Mesothelial cell of epicardium (in vitro differentiated cells): ENCODE measurements at regions not wholly inside any gene's neighbourhood (a gene's known extent, or its start where the extent isn't known, plus 50 kb on each side); places are given as distances from the start of the nearest gene placed in this dataset.
A peak's percentile ranks its signal among the peaks of the same experiment; 100 is the strongest.
"Not testable (repeated sequence)": the region's sequence is repeated elsewhere in the genome, so short reads cannot be mapped to it uniquely, and the experiment has no call there.

Experiments
- DNase-seq, 2 experiments: peaks; one replicate each; pipeline ENCODE4 v3.0.0; 2021; ENCODE audit warnings: low spot score in 2 of 2; ENCODE audit not compliant: unreplicated experiment in 2 of 2
- H3K27ac Mint-ChIP-seq: 2 replicates; pipeline ENCODE4 v1.8.0; 2021; ENCODE audit warnings: mixed read lengths
- H3K27me3 Mint-ChIP-seq: 2 replicates; pipeline ENCODE4 v1.8.0; 2021; ENCODE audit warnings: low read depth, mixed read lengths
- H3K36me3 Mint-ChIP-seq: 2 replicates; pipeline ENCODE4 v1.8.0; 2021; ENCODE audit warnings: mixed read lengths
- H3K4me1 Mint-ChIP-seq: 2 replicates; pipeline ENCODE4 v1.8.0; 2021; ENCODE audit warnings: mixed read lengths
- H3K4me3 Mint-ChIP-seq: 2 replicates; pipeline ENCODE4 v1.8.0; 2021; ENCODE audit warnings: mild to moderate bottlenecking, moderate library complexity, mixed read lengths
- H3K9me3 Mint-ChIP-seq: 2 replicates; pipeline ENCODE4 v1.8.0; 2021; ENCODE audit warnings: mixed read lengths
- CTCF ChIP-seq: fragments of 200-600 bp; sonication (generic); IDR thresholded peaks from one replicate; pipeline ENCODE4 v1.5.0; 2021; ENCODE audit warnings: antibody characterized with exemption; ENCODE audit not compliant: unreplicated experiment

GRCh38 chr1:118294875-118295642 is 110.0 kb upstream of the SPAG17 start:
- DNase-seq: no peak
- no peaks in the 10 kb centered on the region for H3K9me3 Mint-ChIP-seq
- H3K27me3 Mint-ChIP-seq: no peaks in the 10 kb centered on the region
- peaks cover 21% of the 10 kb centered on the region for H3K4me1 Mint-ChIP-seq
- no peak overlapping the region for H3K4me3 Mint-ChIP-seq
- H3K36me3 Mint-ChIP-seq: no peaks in the 10 kb centered on the region
- TF ChIP-seq CTCF: no peak
- peak overlapping the region; percentile 32 for H3K27ac Mint-ChIP-seq

- Mint-ChIP-seq H3K27me3 (no peaks in the 10 kb centered on the region), H3K9me3 (no peaks in the 10 kb centered on the region), H3K27ac (no peak overlapping the region), H3K4me1 (peaks cover 31% of the 10 kb centered on the region), H3K36me3 (no peaks in the 10 kb centered on the region), H3K4me3 (no peak overlapping the region)
- no peak for DNase-seq
- no peak for TF ChIP-seq CTCF
Measured at GRCh38 chr1:118291661-118292060, 106.6 kb upstream of the SPAG17 start.

GRCh38 chr1:118290571-118290970 is 105.5 kb upstream of the SPAG17 start:
- no peak overlapping the region for H3K27ac Mint-ChIP-seq
- no peaks in the 10 kb centered on the region for H3K36me3 Mint-ChIP-seq
- no peak overlapping the region for H3K4me3 Mint-ChIP-seq
- no peaks in the 10 kb centered on the region for H3K9me3 Mint-ChIP-seq
- no peaks in the 10 kb centered on the region for H3K27me3 Mint-ChIP-seq
- peaks cover 22% of the 10 kb centered on the region for H3K4me1 Mint-ChIP-seq
- no peak for DNase-seq
- no peak for TF ChIP-seq CTCF

GRCh38 chr1:118290046-118290445 is 105.0 kb upstream of the SPAG17 start:
- no peak for TF ChIP-seq CTCF
- no peaks in the 10 kb centered on the region for H3K36me3 Mint-ChIP-seq
- H3K4me3 Mint-ChIP-seq: no peak overlapping the region
- no peaks in the 10 kb centered on the region for H3K9me3 Mint-ChIP-seq
- H3K27me3 Mint-ChIP-seq: no peaks in the 10 kb centered on the region
- H3K4me1 Mint-ChIP-seq: peaks cover 17% of the 10 kb centered on the region
- H3K27ac Mint-ChIP-seq: no peak overlapping the region
- no peak for DNase-seq

GRCh38 chr1:118280656-118281055 is 95.6 kb upstream of the SPAG17 start:
- H3K4me3 Mint-ChIP-seq, H3K36me3 Mint-ChIP-seq, H3K27ac Mint-ChIP-seq, H3K27me3 Mint-ChIP-seq, H3K4me1 Mint-ChIP-seq, DNase-seq, H3K9me3 Mint-ChIP-seq: not testable (repeated sequence)

GRCh38 chr1:118275472-118276115 is 90.6 kb upstream of the SPAG17 start:
- Mint-ChIP-seq H3K4me1 (peaks cover 5% of the 10 kb centered on the region), H3K4me3 (no peak overlapping the region), H3K9me3 (peaks cover 7% of the 10 kb centered on the region), H3K27me3 (no peaks in the 10 kb centered on the region), H3K27ac (no peak overlapping the region), H3K36me3 (no peaks in the 10 kb centered on the region)
- DNase-seq: no peak
- TF ChIP-seq CTCF: no peak
